ENCODE measurements at regions not wholly inside any gene's neighbourhood (a gene's known extent, or its start where the extent isn't known, plus 50 kb on each side); places are given as distances from the start of the nearest gene placed in this dataset.

DNA sequence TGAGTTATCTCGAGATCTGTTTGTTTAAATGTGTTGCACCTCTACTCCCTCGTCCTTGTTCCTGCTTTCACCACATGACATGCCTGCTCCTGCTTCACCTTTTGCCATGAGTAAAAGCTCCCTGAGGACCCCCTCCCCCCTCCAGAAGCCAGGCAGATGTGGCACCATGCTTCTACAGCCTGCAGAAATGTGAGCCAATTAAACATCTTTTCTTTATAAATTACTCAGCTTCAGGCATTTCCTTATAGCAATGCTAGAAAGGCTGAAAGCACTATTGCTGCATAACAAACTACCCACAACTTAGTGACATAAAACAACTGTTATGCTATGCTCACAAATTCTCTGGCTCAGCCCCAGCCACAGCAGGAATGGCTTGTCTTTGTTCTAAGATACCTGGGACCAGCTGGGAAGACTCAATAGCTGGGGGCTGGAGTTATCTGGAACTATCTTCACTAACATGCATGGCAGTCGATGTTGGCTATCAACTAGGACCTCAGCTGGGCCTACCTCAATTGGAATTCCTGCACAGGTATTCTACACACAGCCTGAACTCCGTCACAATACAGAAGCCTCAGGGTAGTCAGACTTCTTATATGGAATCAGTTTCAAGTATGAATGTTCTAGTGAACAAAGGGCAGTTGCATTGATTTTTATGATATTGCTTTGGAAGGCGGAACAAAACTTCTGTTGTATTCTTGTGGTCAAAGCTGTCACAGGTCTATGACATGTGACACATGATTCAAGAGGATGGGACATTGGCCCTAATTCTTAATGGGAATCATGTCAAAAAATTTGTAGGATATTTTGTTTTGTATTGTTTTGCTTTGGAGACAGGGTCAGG is 186.0 kb upstream of the PIRT start:
- TF ChIP-seq, protein P1, sequence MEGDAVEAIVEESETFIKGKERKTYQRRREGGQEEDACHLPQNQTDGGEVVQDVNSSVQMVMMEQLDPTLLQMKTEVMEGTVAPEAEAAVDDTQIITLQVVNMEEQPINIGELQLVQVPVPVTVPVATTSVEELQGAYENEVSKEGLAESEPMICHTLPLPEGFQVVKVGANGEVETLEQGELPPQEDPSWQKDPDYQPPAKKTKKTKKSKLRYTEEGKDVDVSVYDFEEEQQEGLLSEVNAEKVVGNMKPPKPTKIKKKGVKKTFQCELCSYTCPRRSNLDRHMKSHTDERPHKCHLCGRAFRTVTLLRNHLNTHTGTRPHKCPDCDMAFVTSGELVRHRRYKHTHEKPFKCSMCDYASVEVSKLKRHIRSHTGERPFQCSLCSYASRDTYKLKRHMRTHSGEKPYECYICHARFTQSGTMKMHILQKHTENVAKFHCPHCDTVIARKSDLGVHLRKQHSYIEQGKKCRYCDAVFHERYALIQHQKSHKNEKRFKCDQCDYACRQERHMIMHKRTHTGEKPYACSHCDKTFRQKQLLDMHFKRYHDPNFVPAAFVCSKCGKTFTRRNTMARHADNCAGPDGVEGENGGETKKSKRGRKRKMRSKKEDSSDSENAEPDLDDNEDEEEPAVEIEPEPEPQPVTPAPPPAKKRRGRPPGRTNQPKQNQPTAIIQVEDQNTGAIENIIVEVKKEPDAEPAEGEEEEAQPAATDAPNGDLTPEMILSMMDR (tag by site-specific recombination; IDR thresholded peaks at IDR 0.05): no peak
- TF ChIP-seq ZNF658 (tag by site-specific recombination; IDR thresholded peaks at IDR 0.05): no peak
- no peak for TF ChIP-seq ZNF350 (tag by site-specific recombination; IDR thresholded peaks at IDR 0.05)
- no peak for TF ChIP-seq EGR2 (tag by site-specific recombination; IDR thresholded peaks at IDR 0.05; ENCODE audit: low read depth)
- no peak for TF ChIP-seq ZNF138 (tag by site-specific recombination; IDR thresholded peaks at IDR 0.05; ENCODE audit: borderline replicate concordance)
- TF ChIP-seq ZNF585B (tag by site-specific recombination; IDR thresholded peaks at IDR 0.05): no peak
- TF ChIP-seq, protein P2, sequence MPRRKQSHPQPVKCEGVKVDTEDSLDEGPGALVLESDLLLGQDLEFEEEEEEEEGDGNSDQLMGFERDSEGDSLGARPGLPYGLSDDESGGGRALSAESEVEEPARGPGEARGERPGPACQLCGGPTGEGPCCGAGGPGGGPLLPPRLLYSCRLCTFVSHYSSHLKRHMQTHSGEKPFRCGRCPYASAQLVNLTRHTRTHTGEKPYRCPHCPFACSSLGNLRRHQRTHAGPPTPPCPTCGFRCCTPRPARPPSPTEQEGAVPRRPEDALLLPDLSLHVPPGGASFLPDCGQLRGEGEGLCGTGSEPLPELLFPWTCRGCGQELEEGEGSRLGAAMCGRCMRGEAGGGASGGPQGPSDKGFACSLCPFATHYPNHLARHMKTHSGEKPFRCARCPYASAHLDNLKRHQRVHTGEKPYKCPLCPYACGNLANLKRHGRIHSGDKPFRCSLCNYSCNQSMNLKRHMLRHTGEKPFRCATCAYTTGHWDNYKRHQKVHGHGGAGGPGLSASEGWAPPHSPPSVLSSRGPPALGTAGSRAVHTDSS (tag by site-specific recombination; IDR thresholded peaks at IDR 0.05): no peak
- TF ChIP-seq ZNF114 (tag by site-specific recombination; IDR thresholded peaks at IDR 0.05): no peak
- TF ChIP-seq, protein P3, sequence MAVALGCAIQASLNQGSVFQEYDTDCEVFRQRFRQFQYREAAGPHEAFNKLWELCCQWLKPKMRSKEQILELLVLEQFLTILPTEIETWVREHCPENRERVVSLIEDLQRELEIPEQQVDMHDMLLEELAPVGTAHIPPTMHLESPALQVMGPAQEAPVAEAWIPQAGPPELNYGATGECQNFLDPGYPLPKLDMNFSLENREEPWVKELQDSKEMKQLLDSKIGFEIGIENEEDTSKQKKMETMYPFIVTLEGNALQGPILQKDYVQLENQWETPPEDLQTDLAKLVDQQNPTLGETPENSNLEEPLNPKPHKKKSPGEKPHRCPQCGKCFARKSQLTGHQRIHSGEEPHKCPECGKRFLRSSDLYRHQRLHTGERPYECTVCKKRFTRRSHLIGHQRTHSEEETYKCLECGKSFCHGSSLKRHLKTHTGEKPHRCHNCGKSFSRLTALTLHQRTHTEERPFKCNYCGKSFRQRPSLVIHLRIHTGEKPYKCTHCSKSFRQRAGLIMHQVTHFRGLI (tag by site-specific recombination; IDR thresholded peaks at IDR 0.05): no peak
- TF ChIP-seq ZNF202 (tag by site-specific recombination; IDR thresholded peaks at IDR 0.05; ENCODE audit: borderline replicate concordance): no peak
- no peak for TF ChIP-seq ZNF184 (tag by site-specific recombination; IDR thresholded peaks at IDR 0.05)
